Globus pallidus (tissue), 1 donor: ENCODE measurements at regions not wholly inside any gene's neighbourhood (a gene's known extent, or its start where the extent isn't known, plus 50 kb on each side); places are given as distances from the start of the nearest gene placed in this dataset.
"Not testable (repeated sequence)": the region's sequence is repeated elsewhere in the genome, so short reads cannot be mapped to it uniquely, and the experiment has no call there.

Experiments
- DNase-seq: peaks from one replicate; pipeline ENCODE4 v3.0.0-alpha.2; 2015; ENCODE audit warnings: low spot score

- no peak for DNase-seq
Measured at GRCh38 chr3:118671192-118671591, 363.5 kb downstream of the IGSF11 start.

GRCh38 chr3:118675305-118675704, 359.3 kb downstream of the IGSF11 start:
- no peak for DNase-seq

- not testable (repeated sequence) for DNase-seq
Measured at GRCh38 chr3:118678663-118679062, 356.0 kb downstream of the IGSF11 start.

- DNase-seq: no peak
Measured at GRCh38 chr3:118682921-118683320, 351.7 kb downstream of the IGSF11 start.

GRCh38 chr3:118683636-118684035, 351.0 kb downstream of the IGSF11 start:
- no peak for DNase-seq

- no peak for DNase-seq
Measured at GRCh38 chr3:118688396-118688884, 346.2 kb downstream of the IGSF11 start.

GRCh38 chr3:118692416-118692815, 342.2 kb downstream of the IGSF11 start:
- DNase-seq: no peak

GRCh38 chr3:118705487-118706219, 329.0 kb downstream of the IGSF11 start:
- no peak for DNase-seq

GRCh38 chr3:118707991-118708390, 326.7 kb downstream of the IGSF11 start:
- DNase-seq: no peak

GRCh38 chr3:118710532-118710931, 324.1 kb downstream of the IGSF11 start:
- no peak for DNase-seq

- no peak for DNase-seq
Measured at GRCh38 chr3:118713502-118714207, 321.0 kb downstream of the IGSF11 start.

GRCh38 chr3:118714800-118715199, 319.8 kb downstream of the IGSF11 start:
- DNase-seq: no peak

- no peak for DNase-seq
Measured at GRCh38 chr3:118729546-118729945, 305.1 kb downstream of the IGSF11 start.

GRCh38 chr3:118734664-118735063, 300.0 kb downstream of the IGSF11 start:
- no peak for DNase-seq

- DNase-seq: no peak
Measured at GRCh38 chr3:118736107-118736506, 298.5 kb downstream of the IGSF11 start.

- DNase-seq: no peak
Measured at GRCh38 chr3:118740722-118741290, 293.8 kb downstream of the IGSF11 start.

GRCh38 chr3:118742760-118743159, 291.9 kb downstream of the IGSF11 start:
- no peak for DNase-seq

GRCh38 chr3:118744186-118744585, 290.5 kb downstream of the IGSF11 start:
- no peak for DNase-seq

GRCh38 chr3:118754406-118755252, 280.0 kb downstream of the IGSF11 start:
- no peak for DNase-seq

- DNase-seq: no peak
Measured at GRCh38 chr3:118755253-118755801, 279.3 kb downstream of the IGSF11 start.

GRCh38 chr3:118760585-118761290, 273.9 kb downstream of the IGSF11 start:
- no peak for DNase-seq
